Limb (tissue), 2 donors: ENCODE measurements at regions not wholly inside any gene's neighbourhood (a gene's known extent, or its start where the extent isn't known, plus 50 kb on each side); places are given as distances from the start of the nearest gene placed in this dataset.
A peak's percentile ranks its signal among the peaks of the same experiment; 100 is the strongest.
"Not testable (repeated sequence)": the region's sequence is repeated elsewhere in the genome, so short reads cannot be mapped to it uniquely, and the experiment has no call there.

ENCODE experiments used
- DNase-seq, 2 donors: peaks; one replicate each; pipeline ENCODE4 v3.0.0-alpha.2; 2016; ENCODE audit errors: extremely low spot score in 2 of 2

DNA sequence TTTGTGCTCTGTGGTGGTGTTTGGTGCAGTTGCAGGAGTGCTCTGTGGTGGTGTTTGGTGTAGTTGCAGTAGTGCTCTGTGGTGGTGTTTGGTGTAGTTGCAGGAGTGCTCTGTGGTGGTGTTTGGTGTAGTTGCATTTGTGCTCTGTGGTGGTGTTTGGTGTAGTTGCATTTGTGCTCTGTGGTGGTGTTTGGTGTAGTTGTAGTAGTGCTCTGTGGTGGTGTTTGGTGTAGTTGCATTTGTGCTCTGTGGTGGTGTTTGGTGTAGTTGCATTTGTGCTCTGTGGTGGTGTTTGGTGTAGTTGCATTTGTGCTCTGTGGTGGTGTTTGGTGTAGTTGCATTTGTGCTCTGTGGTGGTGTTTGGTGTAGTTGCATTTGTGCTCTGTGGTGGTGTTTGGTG is 705.7 kb upstream of the FRG1 start:
- not testable (repeated sequence) for DNase-seq

DNA sequence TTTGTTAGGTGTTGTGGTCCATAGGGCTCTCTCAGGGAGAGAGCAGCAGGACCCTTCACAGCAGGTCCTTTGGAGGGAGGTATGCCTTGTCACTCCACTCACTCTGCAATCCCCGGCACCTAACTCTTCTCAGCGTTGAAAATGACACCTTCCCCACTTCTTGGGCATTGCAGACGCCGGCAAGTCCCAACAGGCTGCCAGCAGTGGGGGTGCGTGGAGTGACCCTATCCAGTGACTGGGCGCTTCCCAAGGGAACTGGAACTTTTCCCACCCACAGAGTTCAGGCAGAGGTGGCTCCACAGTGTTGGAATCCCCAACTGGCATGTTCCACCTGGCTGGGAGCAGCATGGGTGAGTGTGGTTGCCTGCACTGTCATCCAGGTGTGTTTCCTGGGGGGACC is 705.1 kb upstream of the FRG1 start:
- DNase-seq: no peak

GRCh38 chr4:189236321-189236720 is 704.4 kb upstream of the FRG1 start:
- DNase-seq: not testable (repeated sequence)

GRCh38 chr4:189237340-189237739 is 703.3 kb upstream of the FRG1 start:
- no peak for DNase-seq

- DNase-seq: no peak
Observed at GRCh38 chr4:189255636-189256035, 685.0 kb upstream of the FRG1 start.

- DNase-seq: no peak
Observed at GRCh38 chr4:189261475-189261874, 679.2 kb upstream of the FRG1 start.

- no peak for DNase-seq
Observed at GRCh38 chr4:189265515-189265914, 675.2 kb upstream of the FRG1 start.

DNA sequence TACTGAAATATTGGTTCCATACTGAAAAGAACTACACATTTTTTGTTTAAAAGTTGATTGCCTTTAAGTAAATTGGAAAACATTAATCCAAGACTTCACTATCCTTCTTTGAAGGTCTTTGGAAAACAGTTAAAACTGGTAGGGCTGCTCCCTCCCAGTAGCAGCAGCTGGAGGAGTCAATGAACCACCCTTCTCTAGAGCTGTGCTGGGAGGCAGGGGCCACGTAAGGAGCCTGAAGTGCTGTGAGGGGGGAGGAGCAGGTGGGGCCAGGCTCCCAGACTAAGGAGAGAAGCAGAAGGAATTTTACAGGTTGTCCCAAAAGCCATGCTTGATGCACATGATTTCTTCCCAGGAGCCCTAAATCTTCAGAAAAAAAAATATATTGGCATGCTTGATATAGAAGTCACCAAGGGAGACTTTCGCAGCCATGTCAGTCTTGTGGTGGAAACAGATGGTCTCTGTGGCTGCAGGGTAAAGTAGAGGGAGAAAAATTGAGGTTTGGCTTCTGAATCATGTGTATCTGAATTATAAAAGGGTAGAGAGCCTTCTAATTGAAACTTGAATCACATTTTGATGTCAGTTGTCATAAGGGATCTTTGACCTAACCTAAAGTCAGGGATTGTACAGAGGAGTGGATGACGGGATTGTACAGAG is 673.2 kb upstream of the FRG1 start:
- no peak for DNase-seq

DNA sequence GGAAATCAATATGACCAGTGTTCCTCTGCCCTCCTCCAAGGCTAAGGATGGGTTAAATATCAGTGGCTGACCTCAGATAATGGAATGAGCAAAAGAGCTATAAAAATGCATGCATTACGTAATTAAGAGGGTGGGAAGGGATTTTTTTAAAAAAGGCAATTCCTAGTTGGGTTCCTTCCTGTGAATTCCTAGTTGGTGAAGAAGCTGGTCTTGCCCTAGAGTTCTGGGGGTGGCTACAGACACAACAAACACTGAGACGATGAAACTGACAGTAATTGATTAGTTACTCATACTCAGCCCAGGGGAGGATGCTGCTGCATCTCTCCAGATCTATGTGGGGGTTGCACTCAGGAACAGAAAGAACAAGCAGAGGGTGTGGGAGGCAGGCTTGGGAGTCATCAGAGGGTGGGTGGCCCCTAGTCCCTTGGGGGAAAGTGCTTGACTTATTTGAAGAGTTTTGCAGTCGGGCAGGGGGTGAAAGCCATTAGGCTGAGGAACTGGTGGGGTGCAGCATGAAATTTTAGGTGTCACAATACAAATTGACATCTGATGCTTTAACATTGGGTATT is 662.0 kb upstream of the FRG1 start:
- no peak for DNase-seq

GRCh38 chr4:189279188-189279587 is 661.5 kb upstream of the FRG1 start:
- DNase-seq: peak in 1 of 2 donors; percentile 5

DNA sequence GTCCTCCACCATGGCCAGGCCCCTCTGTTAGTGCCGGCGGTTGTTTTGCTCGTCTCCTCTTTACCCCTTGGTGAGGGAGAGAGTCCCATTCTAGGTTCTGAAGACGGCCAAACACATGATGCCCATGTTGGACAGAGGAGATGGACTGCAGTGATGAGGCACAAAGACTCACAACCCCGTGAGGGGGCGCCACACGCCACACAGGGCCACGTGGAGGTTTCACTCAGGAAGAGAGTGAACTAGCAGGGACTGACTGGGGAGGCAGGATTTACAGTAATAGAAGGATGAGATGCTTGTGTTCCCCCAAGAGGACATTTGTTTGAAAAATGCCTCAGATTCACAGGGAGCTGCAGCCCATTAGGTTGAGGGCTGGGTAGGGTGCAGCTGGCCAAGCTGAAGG is 655.3 kb upstream of the FRG1 start:
- DNase-seq: no peak

GRCh38 chr4:189291939-189292338 is 648.7 kb upstream of the FRG1 start:
- no peak for DNase-seq

DNA sequence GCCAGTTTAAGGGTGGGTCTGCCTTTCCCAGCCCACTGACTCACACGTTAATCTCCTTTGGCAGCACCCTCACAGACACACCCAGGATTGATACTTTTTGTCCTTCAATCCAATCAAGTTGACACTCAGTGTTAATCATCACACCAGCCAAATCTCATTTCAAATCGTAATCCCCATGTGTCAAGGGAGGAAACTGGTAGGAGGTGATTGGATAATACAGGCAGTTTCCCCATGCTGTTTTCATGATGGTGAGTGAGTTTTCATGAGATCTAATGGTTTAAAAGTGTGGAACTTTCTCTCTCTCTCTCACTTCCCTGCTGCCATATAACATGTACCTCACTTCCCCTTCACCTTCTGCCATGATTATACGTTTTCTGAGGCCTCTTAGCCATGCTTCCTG is 647.2 kb upstream of the FRG1 start:
- DNase-seq: no peak

- DNase-seq: no peak
Observed at GRCh38 chr4:189294574-189294973, 646.1 kb upstream of the FRG1 start.

GRCh38 chr4:189299706-189300105 is 641.0 kb upstream of the FRG1 start:
- DNase-seq: no peak

DNA sequence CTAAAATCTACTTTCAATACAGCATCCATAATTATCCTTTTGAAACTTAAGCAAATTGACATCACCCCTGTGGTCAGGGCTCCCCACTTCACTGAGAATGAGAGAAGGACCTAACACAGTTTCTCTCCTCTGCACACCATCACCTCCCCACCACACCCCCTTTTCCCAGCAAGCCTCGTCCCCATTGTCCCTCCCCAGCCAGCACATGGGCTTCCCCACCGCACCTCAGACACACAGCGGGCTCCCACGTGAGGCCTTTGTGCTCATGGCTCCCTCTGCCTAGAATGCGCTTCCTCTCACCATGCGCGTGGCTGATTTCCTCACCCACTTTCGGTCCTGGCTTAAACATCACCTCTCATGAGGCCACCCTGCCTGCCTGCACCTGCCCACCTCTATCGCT is 639.0 kb upstream of the FRG1 start:
- no peak for DNase-seq

DNA sequence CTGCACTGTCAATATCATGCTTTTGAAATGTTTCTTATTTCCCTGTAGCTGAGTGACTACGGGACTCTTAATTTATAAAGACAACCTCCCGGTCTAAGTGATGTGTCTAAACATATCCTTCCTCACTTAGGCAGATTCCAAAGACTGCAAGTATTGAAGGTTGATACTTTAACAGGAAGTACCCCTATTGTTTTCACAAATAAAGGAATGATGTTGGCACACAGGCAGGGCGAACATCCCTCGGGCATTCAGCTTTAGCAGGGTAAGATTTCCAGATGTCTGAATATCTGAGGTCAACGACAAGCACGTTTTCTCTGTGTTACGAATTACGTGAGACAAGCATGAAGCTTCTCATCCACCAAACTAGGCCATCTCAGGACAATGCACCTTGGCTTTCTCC is 638.0 kb upstream of the FRG1 start:
- DNase-seq: no peak

DNA sequence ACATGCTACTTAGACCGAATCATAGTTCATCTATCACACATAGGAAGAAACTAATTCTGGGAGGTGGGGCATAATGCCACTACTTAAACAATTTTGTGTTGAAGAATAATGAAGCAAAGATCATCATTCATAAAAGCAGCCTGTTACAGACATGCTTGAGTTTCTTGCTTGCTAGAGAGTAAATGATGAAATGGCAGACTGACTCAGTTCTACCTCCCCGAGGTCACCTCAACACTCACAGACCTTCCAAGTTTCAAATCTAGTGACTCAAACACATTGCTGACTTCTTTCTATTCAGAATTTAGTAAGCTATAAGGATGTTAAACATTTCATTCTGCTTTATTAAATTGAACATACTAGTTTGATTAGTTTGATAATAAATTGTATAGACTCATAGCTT is 636.5 kb upstream of the FRG1 start:
- DNase-seq: no peak

GRCh38 chr4:189304809-189305208 is 635.9 kb upstream of the FRG1 start:
- DNase-seq: peak in 1 of 2 donors; percentile 17

DNA sequence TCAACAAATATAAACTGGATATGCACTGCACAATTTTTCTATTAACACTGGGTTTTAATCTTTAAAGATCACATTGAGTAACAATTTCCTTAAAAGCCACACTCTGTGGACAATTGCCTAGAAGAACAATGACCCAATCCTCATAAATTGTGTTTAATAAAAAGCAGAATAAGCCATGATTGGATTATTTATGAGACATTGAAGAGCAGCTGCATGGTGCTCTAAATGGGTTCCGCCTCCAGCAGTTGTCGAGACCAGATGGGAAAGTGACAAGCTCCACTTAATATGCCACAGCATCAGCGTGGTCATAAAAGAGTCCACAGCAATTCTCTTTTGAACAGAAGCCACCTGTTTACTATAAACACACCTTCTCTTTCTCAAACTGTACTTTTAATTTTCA is 635.2 kb upstream of the FRG1 start:
- peak in 1 of 2 donors; percentile 44 for DNase-seq

- DNase-seq: no peak
Observed at GRCh38 chr4:189311251-189311650, 629.4 kb upstream of the FRG1 start.

- no peak for DNase-seq
Observed at GRCh38 chr4:189313064-189313463, 627.6 kb upstream of the FRG1 start.

- DNase-seq: no peak
Observed at GRCh38 chr4:189313861-189314513, 626.7 kb upstream of the FRG1 start.
